ENCODE measurements at regions not wholly inside any gene's neighbourhood (a gene's known extent, or its start where the extent isn't known, plus 50 kb on each side); places are given as distances from the start of the nearest gene placed in this dataset.

DNA sequence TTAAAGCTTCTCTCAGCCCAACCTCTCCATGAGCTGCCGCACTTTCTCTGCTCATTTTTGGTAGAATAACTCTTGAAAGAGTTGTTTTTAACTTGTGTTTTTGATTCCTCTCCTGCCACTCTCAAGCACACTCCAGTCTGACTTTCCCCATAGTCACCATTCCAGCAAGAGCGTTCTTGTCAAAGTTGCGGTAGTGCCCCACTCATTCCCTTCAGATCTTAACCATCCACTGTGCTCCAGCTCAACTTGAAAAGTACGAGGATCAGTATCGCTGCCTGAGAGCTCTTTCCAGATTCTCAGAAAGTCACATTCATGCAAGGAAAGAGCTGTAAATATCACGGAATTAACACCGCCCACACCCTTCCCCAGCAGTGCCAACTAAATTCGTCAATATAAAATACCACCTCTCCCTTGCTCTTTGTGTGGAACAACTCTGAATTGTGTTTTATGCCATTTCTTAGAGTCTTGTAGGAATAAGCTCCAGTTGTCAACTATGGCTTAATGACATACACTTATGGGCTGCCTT lies 59.7 kb upstream of the IL15 start:
- TF ChIP-seq ZNF274 (IDR thresholded peaks at IDR 0.05; ENCODE audit: low read depth, low read length) (no peak), YY1 (IDR thresholded peaks at IDR 0.05; ENCODE audit: insufficient read depth, insufficient read length) (no peak)

Data from NT2/D1 (cell line).